ENCODE measurements at regions not wholly inside any gene's neighbourhood (a gene's known extent, or its start where the extent isn't known, plus 50 kb on each side); places are given as distances from the start of the nearest gene placed in this dataset.
"Not testable (repeated sequence)": the region's sequence is repeated elsewhere in the genome, so short reads cannot be mapped to it uniquely, and the experiment has no call there.

DNA sequence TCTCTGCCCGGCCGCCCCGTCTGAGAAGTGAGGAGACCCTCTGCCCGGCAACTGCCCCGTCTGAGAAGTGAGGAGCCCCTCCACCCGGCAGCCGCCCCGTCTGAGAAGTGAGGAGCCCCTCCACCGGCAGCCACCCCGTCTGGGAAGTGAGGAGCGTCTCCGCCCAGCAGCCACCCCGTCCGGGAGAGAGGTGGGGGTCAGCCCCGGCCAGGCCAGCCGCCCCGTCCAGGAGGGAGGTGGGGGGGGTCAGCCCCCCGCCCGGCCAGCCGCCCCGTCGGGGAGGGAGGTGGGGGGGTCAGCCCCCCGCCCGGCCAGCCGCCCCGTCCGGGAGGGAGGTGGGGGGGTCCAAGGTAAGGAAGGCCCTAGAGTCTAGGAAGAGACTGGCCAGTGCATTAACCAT, 53.2 kb upstream of the LANCL2 start:
- H3K27ac Mint-ChIP-seq, DNase-seq, H3K9me3 Mint-ChIP-seq, H3K4me3 Mint-ChIP-seq, ATAC-seq, H3K27me3 Mint-ChIP-seq: not testable (repeated sequence)
- H3K4me1 Mint-ChIP-seq = peaks cover 23% of the 10 kb centered on the region

GRCh38 chr7:55313671-55314070, 51.5 kb upstream of the LANCL2 start:
- Mint-ChIP-seq H3K4me1 (peaks cover 17% of the 10 kb centered on the region), H3K27me3 (peaks cover 14% of the 10 kb centered on the region)
- DNase-seq, H3K4me3 Mint-ChIP-seq, ATAC-seq, H3K9me3 Mint-ChIP-seq, H3K27ac Mint-ChIP-seq: not testable (repeated sequence)

DNA sequence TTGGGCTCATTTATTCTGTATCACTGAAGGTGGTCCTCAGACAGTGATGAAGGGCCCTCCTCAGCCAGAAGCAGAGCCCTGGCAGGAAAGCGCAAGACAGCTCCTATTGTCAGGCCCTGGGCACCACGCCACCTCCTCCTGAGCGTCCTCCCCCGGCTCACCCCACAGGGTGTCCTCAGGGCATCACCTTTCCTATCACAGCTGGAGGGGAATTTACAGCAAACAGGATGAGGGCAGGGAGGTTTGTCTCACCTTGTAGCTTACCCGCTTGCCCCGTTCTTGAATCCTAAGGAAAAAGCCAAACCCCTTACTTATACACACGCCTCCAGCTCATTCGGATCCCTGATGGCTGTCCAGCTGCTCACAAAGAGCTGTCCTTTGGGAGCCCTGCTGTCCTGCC, 50.2 kb upstream of the LANCL2 start:
- Mint-ChIP-seq H3K4me3 (no peak overlapping the region), H3K4me1 (peaks cover 5% of the 10 kb centered on the region), H3K27ac (no peak overlapping the region), H3K27me3 (peaks cover 24% of the 10 kb centered on the region), H3K9me3 (peaks cover 0 to 8% of the 10 kb centered on the region in 2 donors)
- DNase-seq (no peak), ATAC-seq (peak; percentile 42)
